CD14-positive monocyte (primary cell): ENCODE measurements at regions not wholly inside any gene's neighbourhood (a gene's known extent, or its start where the extent isn't known, plus 50 kb on each side); places are given as distances from the start of the nearest gene placed in this dataset.
A peak's percentile ranks its signal among the peaks of the same experiment; 100 is the strongest.

Experiments used
- DNase-seq, 3 donors: peaks; one replicate each; pipeline ENCODE4 v3.0.0-alpha.2; 2011 to 2022
- H2AFZ ChIP-seq: 2 replicates; pipeline ENCODE4 v1.6.0; 2012; ENCODE audit warnings: mild to moderate bottlenecking, low read depth, low read length, inconsistent platforms; ENCODE audit not compliant: insufficient read depth, poor library complexity, severe bottlenecking
- H3K27ac ChIP-seq, 2 donors: 1 replicate in 1 of 2; 2 replicates in 1 of 2; pipeline ENCODE4 v1.5.1; 2012 to 2013; ENCODE audit warnings: low read length in 2 of 2, control low read depth in 1 of 2, inconsistent platforms in 1 of 2, low read depth in 1 of 2, mild to moderate bottlenecking in 1 of 2
- H3K27me3 ChIP-seq, 2 donors: one replicate each; pipeline versions ENCODE4 v1.6.0 to v1.6.1; 2011 to 2013; ENCODE audit warnings: low read length in 2 of 2; ENCODE audit not compliant: control insufficient read depth in 2 of 2, insufficient read depth in 2 of 2
- H3K36me3 ChIP-seq, 2 donors: replicated peaks in 1 of 2; 1 replicate in 1 of 2; 2 replicates in 1 of 2; pipeline versions ENCODE4 v1.5.1 to v1.6.1; 2012 to 2013; ENCODE audit warnings: low read length in 2 of 2, control low read depth in 1 of 2, inconsistent platforms in 1 of 2, mild to moderate bottlenecking in 1 of 2; ENCODE audit not compliant: insufficient read depth in 2 of 2, control insufficient read depth in 1 of 2
- H3K4me1 ChIP-seq, 2 donors: 1 replicate in 1 of 2; 2 replicates in 1 of 2; pipeline versions ENCODE4 v1.5.1 to v1.6.1; 2012 to 2013; ENCODE audit warnings: low read length in 2 of 2, control low read depth in 1 of 2, inconsistent platforms in 1 of 2, mild to moderate bottlenecking in 1 of 2, moderate library complexity in 1 of 2; ENCODE audit not compliant: insufficient read depth in 2 of 2, control insufficient read depth in 1 of 2
- H3K4me2 ChIP-seq: replicated peaks from 2 replicates; pipeline ENCODE3; 2012; ENCODE audit warnings: low read length, moderate library complexity, mild to moderate bottlenecking; ENCODE audit not compliant: poor library complexity, severe bottlenecking; ENCODE audit errors: extremely low read depth
- H3K4me3 ChIP-seq, 3 experiments: fragments of 200-600 bp in 1 of 3; sonication (generic) in 1 of 3; replicated peaks in 1 of 3; 1 replicate in 2 of 3; 2 replicates in 1 of 3; pipeline ENCODE4 v1.5.1; 2011 to 2013; ENCODE audit warnings: low read length in 3 of 3, mild to moderate bottlenecking in 3 of 3, control low read depth in 2 of 3, low read depth in 2 of 3, inconsistent platforms in 1 of 3, moderate library complexity in 1 of 3
- H3K79me2 ChIP-seq: 2 replicates; pipeline ENCODE4 v1.6.0; 2012; ENCODE audit warnings: mild to moderate bottlenecking, control low read depth, inconsistent platforms, low read length, moderate library complexity; ENCODE audit not compliant: insufficient read depth
- H3K9ac ChIP-seq: 2 replicates; pipeline ENCODE4 v1.6.0; 2017; ENCODE audit warnings: low read length, mild to moderate bottlenecking; ENCODE audit not compliant: insufficient read depth, poor library complexity, severe bottlenecking
- H3K9me3 ChIP-seq, 2 donors: replicated peaks in 1 of 2; 1 replicate in 1 of 2; 2 replicates in 1 of 2; pipeline versions ENCODE4 v1.5.1 to v1.6.1; 2012 to 2013; ENCODE audit warnings: low read length in 2 of 2, control low read depth in 1 of 2; ENCODE audit not compliant: control insufficient read depth in 1 of 2, insufficient read depth in 1 of 2
- H4K20me1 ChIP-seq: 2 replicates; pipeline ENCODE4 v1.6.0; 2012; ENCODE audit warnings: mild to moderate bottlenecking, low read length, control low read depth, moderate library complexity; ENCODE audit not compliant: insufficient read depth
- H3K27ac Mint-ChIP-seq, 7 donors: one replicate each; pipeline ENCODE4 v1.8.0; 2020; ENCODE audit warnings: mild to moderate bottlenecking in 7 of 7, mixed read lengths in 7 of 7, moderate library complexity in 6 of 7, inconsistent platforms in 2 of 7
- H3K27me3 Mint-ChIP-seq, 3 donors: one replicate each; pipeline ENCODE4 v1.8.0; 2021 to 2022; ENCODE audit warnings: low read depth in 3 of 3, mild to moderate bottlenecking in 3 of 3, mixed read lengths in 3 of 3, moderate library complexity in 3 of 3, inconsistent platforms in 1 of 3
- H3K36me3 Mint-ChIP-seq, 2 donors: one replicate each; pipeline ENCODE4 v1.8.0; 2020; ENCODE audit warnings: mixed read lengths in 2 of 2, inconsistent platforms in 1 of 2, mild to moderate bottlenecking in 1 of 2
- H3K4me1 Mint-ChIP-seq: one replicate; pipeline ENCODE4 v1.8.0; 2020; ENCODE audit warnings: mild to moderate bottlenecking, mixed read lengths
- H3K4me3 Mint-ChIP-seq, 2 donors: one replicate each; pipeline ENCODE4 v1.8.0; 2020; ENCODE audit warnings: mild to moderate bottlenecking in 2 of 2, mixed read lengths in 2 of 2, moderate library complexity in 1 of 2
- H3K9me3 Mint-ChIP-seq, 7 donors: one replicate each; pipeline ENCODE4 v1.8.0; 2020 to 2022; ENCODE audit warnings: mixed read lengths in 7 of 7, mild to moderate bottlenecking in 6 of 7, moderate library complexity in 6 of 7, inconsistent platforms in 2 of 7
- WGBS: methylation state at CpG from one replicate; pipeline ENCODE4 v1.1.5; 2013; ENCODE audit warnings: missing lambda C conversion rate; ENCODE audit not compliant: insufficient coverage; 5-methylcytosine and 5-hydroxymethylcytosine counted together
- intact Hi-C, 2 donors: fragments of 100-400 bp; cut with micrococcal nuclease; formaldehyde crosslinking; loops; one replicate each; pipeline versions ENCODE4 v1.15.0 to v1.15.1; 2023
- TF ChIP-seq, protein P1 (sequence below): fragments of 200-600 bp; IDR thresholded peaks from one replicate; pipeline ENCODE4 v1.8.0; 2022; ENCODE audit warnings: antibody characterized with exemption, mild to moderate bottlenecking

GRCh38 chrX:10034740-10035260, 67.6 kb downstream of the CLDN34 start:
- Histone ChIP-seq H3K36me3 (no peaks in the 10 kb centered on the region), H4K20me1 (peaks cover 17% of the 10 kb centered on the region), H3K79me2 (no peaks in the 10 kb centered on the region), H2AFZ (no peak overlapping the region), H3K27ac (no peak overlapping the region), H3K9ac (no peak overlapping the region), H3K4me2 (no peak overlapping the region), H3K4me3 (no peak overlapping the region), H3K4me1 (no peaks in the 10 kb centered on the region), H3K27me3 (no peaks in the 10 kb centered on the region), H3K9me3 (no peaks in the 10 kb centered on the region)
- H3K9me3 Mint-ChIP-seq = peaks cover 0 to 2% (median 0%) of the 10 kb centered on the region in 7 donors
- peaks cover 3% of the 10 kb centered on the region for H3K4me1 Mint-ChIP-seq
- no peaks in the 10 kb centered on the region for H3K36me3 Mint-ChIP-seq
- TF ChIP-seq, protein P1, sequence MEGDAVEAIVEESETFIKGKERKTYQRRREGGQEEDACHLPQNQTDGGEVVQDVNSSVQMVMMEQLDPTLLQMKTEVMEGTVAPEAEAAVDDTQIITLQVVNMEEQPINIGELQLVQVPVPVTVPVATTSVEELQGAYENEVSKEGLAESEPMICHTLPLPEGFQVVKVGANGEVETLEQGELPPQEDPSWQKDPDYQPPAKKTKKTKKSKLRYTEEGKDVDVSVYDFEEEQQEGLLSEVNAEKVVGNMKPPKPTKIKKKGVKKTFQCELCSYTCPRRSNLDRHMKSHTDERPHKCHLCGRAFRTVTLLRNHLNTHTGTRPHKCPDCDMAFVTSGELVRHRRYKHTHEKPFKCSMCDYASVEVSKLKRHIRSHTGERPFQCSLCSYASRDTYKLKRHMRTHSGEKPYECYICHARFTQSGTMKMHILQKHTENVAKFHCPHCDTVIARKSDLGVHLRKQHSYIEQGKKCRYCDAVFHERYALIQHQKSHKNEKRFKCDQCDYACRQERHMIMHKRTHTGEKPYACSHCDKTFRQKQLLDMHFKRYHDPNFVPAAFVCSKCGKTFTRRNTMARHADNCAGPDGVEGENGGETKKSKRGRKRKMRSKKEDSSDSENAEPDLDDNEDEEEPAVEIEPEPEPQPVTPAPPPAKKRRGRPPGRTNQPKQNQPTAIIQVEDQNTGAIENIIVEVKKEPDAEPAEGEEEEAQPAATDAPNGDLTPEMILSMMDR = no peak
- H3K27me3 Mint-ChIP-seq = peaks cover 0 to 7% (median 1%) of the 10 kb centered on the region in 3 donors
- no peak for DNase-seq
- H3K4me3 Mint-ChIP-seq = no peak overlapping the region
- 89% methylated on average over 3 of the region's 8 CpGs for WGBS
- intact Hi-C loops = no loop called here
- H3K27ac Mint-ChIP-seq = peak overlapping the region in 1 of 7 donors; percentile 33

DNA sequence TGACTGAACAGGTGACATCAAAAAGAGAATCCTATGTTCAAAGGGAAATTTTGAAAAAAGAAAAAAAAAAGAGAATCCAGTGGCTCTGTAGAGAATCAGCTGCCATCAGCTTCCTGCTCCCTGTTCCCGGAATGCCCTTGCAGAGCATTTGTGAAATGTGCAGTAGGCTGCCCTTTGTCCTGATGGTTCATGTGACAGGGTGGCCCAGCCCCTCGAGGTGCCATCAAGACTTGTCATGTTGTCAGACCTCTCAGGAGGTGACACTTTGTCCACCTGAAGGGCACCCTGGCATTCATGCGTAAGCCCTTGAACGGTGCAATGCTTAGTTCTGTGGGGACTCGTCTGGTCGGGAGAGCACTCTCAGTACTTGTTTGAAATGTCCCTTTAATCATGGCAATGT, 71.4 kb downstream of the CLDN34 start:
- no peaks in the 10 kb centered on the region for H3K27me3 ChIP-seq
- H2AFZ ChIP-seq = no peak overlapping the region
- H3K27ac Mint-ChIP-seq = no peak overlapping the region
- H3K9ac ChIP-seq = no peak overlapping the region
- H3K79me2 ChIP-seq = no peaks in the 10 kb centered on the region
- H3K4me2 ChIP-seq = no peak overlapping the region
- H4K20me1 ChIP-seq = peaks cover 14% of the 10 kb centered on the region
- DNase-seq = no peak
- TF ChIP-seq, protein P1 = no peak
- intact Hi-C loops = no loop called here
- WGBS = 95% methylated on average over 4 of the region's 6 CpGs
- H3K9me3 Mint-ChIP-seq = peaks cover 0 to 2% (median 0%) of the 10 kb centered on the region in 7 donors
- H3K4me1 ChIP-seq = no peaks in the 10 kb centered on the region
- H3K27me3 Mint-ChIP-seq = peaks cover 0 to 3% (median 0%) of the 10 kb centered on the region in 3 donors
- H3K4me3 Mint-ChIP-seq = no peak overlapping the region
- H3K4me1 Mint-ChIP-seq = no peaks in the 10 kb centered on the region
- H3K36me3 ChIP-seq = no peaks in the 10 kb centered on the region
- no peak overlapping the region for H3K4me3 ChIP-seq
- no peaks in the 10 kb centered on the region for H3K9me3 ChIP-seq
- H3K36me3 Mint-ChIP-seq = no peaks in the 10 kb centered on the region
- H3K27ac ChIP-seq = no peak overlapping the region
